ENCODE measurements at regions not wholly inside any gene's neighbourhood (a gene's known extent, or its start where the extent isn't known, plus 50 kb on each side); places are given as distances from the start of the nearest gene placed in this dataset.
"Not testable (repeated sequence)": the region's sequence is repeated elsewhere in the genome, so short reads cannot be mapped to it uniquely, and the experiment has no call there.

DNA sequence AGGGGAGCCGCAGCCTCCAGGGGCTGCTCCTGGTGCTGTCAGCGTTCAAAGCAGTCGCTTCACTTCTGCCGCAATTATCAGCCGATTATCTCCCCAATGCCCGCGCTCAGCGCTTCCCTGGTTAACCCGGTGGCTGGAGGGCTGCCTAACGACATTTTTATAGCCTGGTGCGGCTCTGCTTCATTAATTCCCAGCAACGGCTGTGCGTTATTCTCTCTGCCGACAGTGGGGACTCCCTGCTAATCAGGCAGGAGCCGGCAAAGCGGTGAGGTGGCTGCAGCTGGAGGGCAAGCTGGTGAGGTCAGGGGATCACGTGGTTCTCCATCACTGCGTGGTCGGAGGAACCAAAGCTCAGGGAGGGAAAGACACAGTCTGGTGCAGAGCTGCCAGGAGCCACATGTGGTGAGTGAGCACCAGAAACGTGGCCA lies 62.9 kb downstream of the GLRX5 start:
- DNase-seq (ENCODE audit: low read depth): no peak

DNA sequence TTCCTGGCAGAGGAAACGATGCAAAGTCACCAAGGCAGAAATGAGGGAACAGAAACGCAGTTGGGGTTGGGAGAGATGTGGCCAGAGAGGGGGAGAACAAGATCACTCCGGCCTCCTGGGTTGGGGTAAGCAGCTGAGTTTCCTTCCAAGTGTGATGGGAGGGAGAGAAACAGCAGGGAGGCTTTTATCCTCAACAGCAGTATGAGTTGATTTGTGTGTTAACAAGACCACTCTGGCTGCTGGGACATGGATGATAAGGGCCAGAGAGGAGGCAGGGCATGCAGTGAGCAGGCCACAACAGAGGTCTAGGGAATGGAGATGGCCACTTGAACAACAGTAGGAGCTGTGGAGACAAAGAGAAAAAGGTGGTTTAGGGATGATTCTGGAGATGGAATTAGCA lies 66.8 kb downstream of the GLRX5 start:
- no peak for DNase-seq (ENCODE audit: low read depth)

DNA sequence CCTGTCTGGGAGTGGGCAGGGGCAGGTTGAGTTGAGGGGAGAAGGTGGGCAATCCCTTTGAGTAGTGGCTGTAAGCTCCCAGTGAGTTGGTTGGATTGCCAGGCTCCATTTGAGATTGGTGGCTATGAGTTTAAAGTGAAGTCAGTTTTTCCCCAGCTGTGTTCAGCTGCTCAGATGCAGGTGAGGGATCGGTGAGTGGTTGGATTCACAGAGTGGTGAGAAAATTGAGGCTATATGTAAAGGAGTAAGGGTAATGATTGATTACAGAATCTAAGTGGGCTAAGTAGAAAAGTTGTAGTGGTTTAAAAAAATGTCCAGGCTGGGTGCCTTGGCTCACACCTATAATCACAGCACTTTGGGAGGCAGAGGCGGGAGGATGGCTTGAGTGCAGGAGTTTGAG lies 68.6 kb downstream of the GLRX5 start:
- DNase-seq (ENCODE audit: low read depth): no peak

DNA sequence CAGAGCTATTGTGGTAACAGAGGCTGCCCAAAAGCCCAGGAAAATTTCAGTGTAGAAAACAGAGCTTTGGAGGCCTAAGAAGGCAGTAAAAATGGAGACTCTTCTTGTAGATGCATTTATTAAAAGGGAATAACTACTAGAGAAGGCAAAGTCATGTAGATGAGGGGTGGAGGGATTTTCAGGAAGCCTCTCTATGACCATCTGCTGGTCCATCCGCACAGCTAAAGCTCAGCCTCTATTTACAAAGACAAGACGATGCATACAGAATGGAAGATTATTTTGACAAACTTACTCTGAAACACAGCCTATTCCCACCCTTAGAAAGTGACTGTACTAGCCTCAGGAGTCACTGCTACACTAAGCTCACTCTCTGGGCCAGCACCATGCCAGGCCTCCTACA lies 71.4 kb downstream of the GLRX5 start:
- no peak for DNase-seq (ENCODE audit: low read depth)

DNA sequence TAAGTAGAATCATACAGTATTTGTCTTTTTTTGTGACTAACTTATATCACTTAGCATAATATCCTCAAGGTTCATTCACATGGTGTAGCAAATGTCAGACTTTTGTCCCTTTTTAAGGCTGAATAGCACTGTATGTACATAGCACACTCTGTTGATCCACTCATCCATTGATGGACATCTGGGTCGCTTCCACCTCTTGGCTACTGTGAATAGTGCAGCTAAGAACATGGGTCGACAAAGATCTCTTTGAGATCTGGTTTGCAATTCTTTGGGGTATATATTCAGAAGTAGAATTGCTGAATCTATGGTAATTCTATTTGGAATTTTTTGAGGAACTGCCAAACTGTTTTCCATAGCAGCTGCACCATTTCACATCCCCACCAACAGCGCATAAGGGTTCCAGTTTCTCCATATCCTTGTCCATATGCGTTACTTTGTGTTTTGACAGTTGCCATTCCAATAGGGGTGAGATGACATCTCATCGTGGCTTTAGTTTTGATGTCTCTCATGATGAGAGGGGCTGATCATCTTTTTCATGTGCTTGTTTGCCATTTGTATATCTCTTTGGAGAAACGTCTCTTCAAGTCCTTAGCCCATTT lies 73.9 kb downstream of the GLRX5 start:
- no peak for DNase-seq (ENCODE audit: low read depth)

GRCh38 chr14:95609398-95609990 lies 74.6 kb downstream of the GLRX5 start:
- DNase-seq (ENCODE audit: low read depth): no peak

GRCh38 chr14:95611293-95611880 lies 74.8 kb upstream of the TCL1B start:
- DNase-seq (ENCODE audit: low read depth): no peak

GRCh38 chr14:95614349-95614748 lies 71.9 kb upstream of the TCL1B start:
- no peak for DNase-seq (ENCODE audit: low read depth)

- no peak for DNase-seq (ENCODE audit: low read depth)
Observed at GRCh38 chr14:95616745-95617144, 69.5 kb upstream of the TCL1B start.

DNA sequence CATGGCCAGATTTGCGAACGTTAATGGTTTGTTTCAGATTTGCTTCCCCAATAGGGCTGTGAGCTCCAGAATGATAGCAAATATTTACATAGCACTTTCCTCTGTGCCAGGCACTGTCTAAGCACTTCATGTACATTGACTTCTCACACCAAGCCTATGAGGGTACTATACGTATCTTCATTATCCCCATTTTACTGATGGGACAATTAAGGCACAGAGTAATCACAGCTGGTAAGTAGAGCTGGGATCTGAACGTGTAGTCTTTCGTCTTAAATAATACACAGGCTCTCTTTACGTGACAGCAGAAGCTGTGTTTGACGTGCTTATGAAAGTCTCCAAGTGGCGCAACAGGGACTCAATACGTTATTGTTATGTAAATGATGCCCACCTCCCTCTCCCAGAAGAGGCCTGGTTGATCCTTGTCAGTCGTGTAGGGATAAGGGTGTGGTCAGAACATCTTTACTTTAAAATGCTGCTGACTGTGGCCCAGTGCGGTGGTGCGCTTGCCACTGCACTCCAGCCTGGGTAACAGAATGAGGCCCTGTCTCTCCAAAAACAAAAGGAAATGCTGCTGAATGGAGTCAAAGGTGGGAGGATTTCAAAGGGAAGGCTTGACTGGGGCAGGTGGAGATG lies 66.3 kb upstream of the TCL1B start:
- DNase-seq (ENCODE audit: low read depth): no peak

DNA sequence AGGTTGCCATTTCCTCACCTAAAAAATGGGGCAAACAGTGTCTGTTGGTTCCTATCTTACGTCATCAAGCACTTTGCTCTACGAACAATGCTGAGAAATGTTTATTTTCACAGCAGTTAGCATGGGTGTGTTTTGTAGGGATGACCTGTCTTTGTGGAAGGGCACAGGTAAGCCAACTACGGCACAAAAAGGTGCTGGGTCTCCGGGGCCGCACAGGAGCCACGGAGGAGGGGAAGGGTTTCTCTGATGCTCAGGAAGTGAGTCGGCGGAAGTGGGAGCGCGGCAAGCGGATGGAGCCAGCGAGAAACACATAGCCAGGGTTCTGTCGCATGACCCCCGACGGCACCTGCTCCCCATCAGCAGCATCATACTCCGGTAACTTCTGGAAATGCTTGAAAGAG lies 65.6 kb upstream of the TCL1B start:
- DNase-seq (ENCODE audit: low read depth): peak; percentile 3

DNA sequence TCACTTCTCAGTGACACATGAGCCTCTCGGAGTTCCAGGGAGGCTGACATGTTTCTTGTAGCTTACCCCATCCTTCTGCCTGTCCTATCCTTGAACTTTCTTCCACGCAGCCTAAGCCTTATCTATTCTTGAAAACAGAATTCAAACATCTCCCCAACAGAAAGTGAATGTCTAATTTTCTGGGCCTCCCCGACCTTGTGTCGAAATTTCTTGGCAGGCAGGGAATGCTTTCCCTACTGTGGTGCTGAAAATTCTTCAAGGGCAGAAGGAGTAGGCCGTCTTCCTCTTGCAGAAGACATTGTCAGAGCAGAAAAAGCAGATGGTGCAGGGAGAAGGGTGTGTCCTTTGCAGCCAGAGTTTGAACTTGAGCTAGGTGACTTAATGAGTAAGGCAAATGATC lies 63.0 kb upstream of the TCL1B start:
- no peak for DNase-seq (ENCODE audit: low read depth)

- not testable (repeated sequence) for DNase-seq (ENCODE audit: low read depth)
Observed at GRCh38 chr14:95625710-95626109, 60.5 kb upstream of the TCL1B start.

- no peak for DNase-seq (ENCODE audit: low read depth)
Observed at GRCh38 chr14:95635051-95635450, 51.2 kb upstream of the TCL1B start.
